HepG2 (cell line): ENCODE measurements at regions not wholly inside any gene's neighbourhood (a gene's known extent, or its start where the extent isn't known, plus 50 kb on each side); places are given as distances from the start of the nearest gene placed in this dataset.

Experiments
- ATAC-seq: fragments of 200-7000 bp; cut with Tn5 transposase; 3 replicates; pipeline ENCODE4 v1.9.1; 2020; ENCODE audit warnings: mild to moderate bottlenecking, moderate library complexity
- BruUV-seq: library from RNA; stranded (reverse); fragments of 400-500 nt; replicated peaks from 2 replicates; lab custom pipeline; 2021; lab: Mats Ljungman, UMichigan
- CTCF ChIA-PET: fragments of 300-600 bp; formaldehyde crosslinking; extraction: SDS; loops from one replicate; lab custom pipeline; 2021; ENCODE audit warnings: low total read pairs, inconsistent platforms, low intra/inter-chr PET ratio; lab: Yijun Ruan, JAX
- POLR2A ChIA-PET: fragments of 350-600 bp; sonication (Branson Sonifier 250); formaldehyde crosslinking; loops from one replicate; lab custom pipeline; 2020; ENCODE audit warnings: antibody characterized with exemption, inconsistent platforms; lab: Yijun Ruan, JAX
- DNase-seq: peaks from one replicate; pipeline ENCODE4 v3.0.0-alpha.2; 2015; ENCODE audit warnings: low spot score
- FAIRE-seq: peaks from 3 replicates; lab custom pipeline; 2011; peaks lifted over from hg19 to GRCh38; lab: Jason Lieb, UNC
- H2AFZ ChIP-seq: one replicate; pipeline ENCODE4 v1.6.1; 2011; ENCODE audit warnings: low read length, inconsistent platforms
- H3K27ac ChIP-seq: fragments of 300-600 bp; 3 replicates; pipeline ENCODE4 v1.8.0; 2011; ENCODE audit warnings: mixed run types, mild to moderate bottlenecking, mixed read lengths, low read length, inconsistent platforms; ENCODE audit not compliant: insufficient read depth; ENCODE audit errors: extremely low read length
- H3K27me3 ChIP-seq, 2 experiments: fragments of 200-600 bp in 1 of 2; 2 replicates in 1 of 2; 3 replicates in 1 of 2; pipeline versions ENCODE4 v1.6.0 to v1.8.0; 2011; ENCODE audit warnings: low read length in 2 of 2, mild to moderate bottlenecking in 2 of 2, moderate library complexity in 2 of 2, inconsistent platforms in 1 of 2; ENCODE audit not compliant: insufficient read depth in 2 of 2, control insufficient read depth in 1 of 2
- H3K36me3 ChIP-seq, 2 experiments: fragments of 200-600 bp in 1 of 2; replicated peaks in 1 of 2; 2 replicates in 1 of 2; 3 replicates in 1 of 2; pipeline versions ENCODE4 v1.5.1 to v1.8.0; 2011; ENCODE audit warnings: low read length in 2 of 2, inconsistent platforms in 1 of 2; ENCODE audit not compliant: insufficient read depth in 2 of 2, control insufficient read depth in 1 of 2
- H3K4me1 ChIP-seq: 2 replicates; pipeline ENCODE4 v1.5.1; 2012; ENCODE audit warnings: low read length, inconsistent platforms; ENCODE audit not compliant: insufficient read depth
- H3K4me2 ChIP-seq: 2 replicates; pipeline ENCODE4 v1.6.0; 2011; ENCODE audit warnings: low read depth, low read length, inconsistent platforms
- H3K4me3 ChIP-seq, 3 experiments: fragments of 200-600 bp in 1 of 3; sonication (generic), shearing (Covaris generic) in 1 of 3; replicated peaks in 1 of 3; 2 replicates each; pipeline ENCODE4 v1.5.1; 2011 to 2016; ENCODE audit warnings: low read length in 3 of 3, inconsistent platforms in 2 of 3, low read depth in 2 of 3, mild to moderate bottlenecking in 2 of 3, control low read depth in 1 of 3, mixed read lengths in 1 of 3; ENCODE audit not compliant: insufficient read depth in 1 of 3
- H3K79me2 ChIP-seq: one replicate; pipeline ENCODE4 v1.6.1; 2011; ENCODE audit warnings: low read length, inconsistent platforms; ENCODE audit not compliant: insufficient read depth
- H3K9ac ChIP-seq: 2 replicates; pipeline ENCODE4 v1.6.0; 2011; ENCODE audit warnings: mild to moderate bottlenecking, low read depth, low read length, inconsistent platforms; ENCODE audit not compliant: insufficient read depth
- H3K9me3 ChIP-seq: 2 replicates; pipeline ENCODE4 v1.5.1; 2012; ENCODE audit warnings: mild to moderate bottlenecking, low read length
- H4K20me1 ChIP-seq: 2 replicates; pipeline ENCODE4 v1.6.0; 2011; ENCODE audit warnings: inconsistent platforms, mild to moderate bottlenecking, low read length, moderate library complexity; ENCODE audit not compliant: insufficient read depth
- EHMT2 ChIP-seq: fragments of 200-600 bp; sonication (generic); IDR thresholded peaks from 2 replicates; pipeline ENCODE4 v1.7.0; 2017; ENCODE audit warnings: antibody characterized with exemption, low read depth, low read length, borderline replicate concordance
- EP300 ChIP-seq, 3 experiments: sonication (generic) in 1 of 3; formaldehyde crosslinking in 1 of 3; IDR thresholded peaks; 2 replicates each; pipeline versions ENCODE4 v1.5.1 to v1.6.1; 2011 to 2020; ENCODE audit warnings: low read depth in 2 of 3, low read length in 2 of 3, borderline replicate concordance in 1 of 3, improper control_type of control experiment in 1 of 3, mild to moderate bottlenecking in 1 of 3, missing genetic modification reagents in 1 of 3, moderate library complexity in 1 of 3
- GMEB2 ChIP-seq: IDR thresholded peaks from 2 replicates; pipeline ENCODE4 v1.6.1; 2016; ENCODE audit warnings: missing biosample characterization, missing genetic modification reagents, low read depth
- HMG20A ChIP-seq: IDR thresholded peaks from 2 replicates; pipeline ENCODE4 v1.6.1; 2016; ENCODE audit warnings: borderline replicate concordance
- THRA ChIP-seq: sonication (generic); formaldehyde crosslinking; IDR thresholded peaks from 2 replicates; pipeline ENCODE4 v1.4.0; 2020; ENCODE audit warnings: missing genetic modification reagents, borderline replicate concordance
- ZNF224 ChIP-seq: sonication (generic); formaldehyde crosslinking; IDR thresholded peaks from 2 replicates; pipeline ENCODE4 v1.5.0; 2020; ENCODE audit warnings: mild to moderate bottlenecking, missing genetic modification reagents
- ZNF326 ChIP-seq: sonication (generic); formaldehyde crosslinking; IDR thresholded peaks from 2 replicates; pipeline ENCODE4 v1.4.0; 2020; ENCODE audit warnings: missing genetic modification reagents, borderline replicate concordance
- ZNF773 ChIP-seq: sonication (generic); formaldehyde crosslinking; IDR thresholded peaks from 2 replicates; pipeline ENCODE4 v1.4.0; 2020; ENCODE audit warnings: missing genetic modification reagents, borderline replicate concordance
- WGBS: methylation state at CpG from one replicate; pipeline ENCODE4 v1.1.6; 2017; ENCODE audit warnings: low lambda C conversion rate; 5-methylcytosine and 5-hydroxymethylcytosine counted together
- in situ Hi-C: cut with HindIII; loops from 2 replicates; pipeline ENCODE4 v1.10.0; 2017; ENCODE audit warnings: low pct_unique_long_range_greater_than_20kb; ENCODE audit not compliant: extremely low pct_ligation_motif_present
- intact Hi-C: fragments of 100-400 bp; cut with micrococcal nuclease; formaldehyde crosslinking; loops from one replicate; pipeline ENCODE4 v1.10.0; 2022; ENCODE audit not compliant: unreplicated experiment

- 95% methylated on average over 1 of the region's 1 CpG for WGBS
- TF ChIP-seq HMG20A (no peak), ZNF224 (CRISPR knock-in tag) (peak; percentile 97)
- DNase-seq, result no peak
- POLR2A ChIA-PET, result no interaction called here
- no peak overlapping the region for H3K4me3 ChIP-seq
- no peaks in the 10 kb centered on the region for H3K36me3 ChIP-seq
- H3K4me2 ChIP-seq, result no peak overlapping the region
- BruUV-seq, result no TSS peak
- no peak overlapping the region for H2AFZ ChIP-seq
- H3K79me2 ChIP-seq, result no peaks in the 10 kb centered on the region
- no peak for ATAC-seq
- no peak overlapping the region for H3K9ac ChIP-seq
- peaks cover 8% of the 10 kb centered on the region; the same call in 1 of the 2 replicates for H3K4me1 ChIP-seq
- peaks cover 8% of the 10 kb centered on the region for H3K9me3 ChIP-seq
- no peak overlapping the region for H3K27ac ChIP-seq
- in situ Hi-C loops, result no loop called here
- no peak for FAIRE-seq
- intact Hi-C loops, result no loop called here
- H4K20me1 ChIP-seq, result no peaks in the 10 kb centered on the region
- peaks cover 0 to 22% of the 10 kb centered on the region in 2 experiments; a peak in 2 of 5 replicates for H3K27me3 ChIP-seq
- CTCF ChIA-PET, result no interaction called here
Measured at GRCh38 chr2:200165687-200166086, 140.8 kb upstream of the SPATS2L start.

- no peak for ATAC-seq
- H2AFZ ChIP-seq, result no peak overlapping the region
- ChIA-PET POLR2A (no interaction called here), CTCF (no interaction called here)
- TF ChIP-seq GMEB2 (CRISPR knock-in tag) (no peak), THRA (CRISPR knock-in tag) (no peak), ZNF326 (CRISPR knock-in tag) (no peak), EP300 (IDR thresholded peaks at IDR 0.05; ENCODE audit: low read depth in 2 of 2, low read length in 2 of 2) (no peak), EP300 (CRISPR knock-in tag; IDR thresholded peaks at IDR 0.05; ENCODE audit: borderline replicate concordance) (no peak), EHMT2 (no peak), ZNF773 (no peak)
- H3K4me1 ChIP-seq, result peaks cover under 1% of the 10 kb centered on the region; the same call in 1 of the 2 replicates
- no peak overlapping the region for H3K27ac ChIP-seq
- BruUV-seq, result no TSS peak
- H3K36me3 ChIP-seq, result no peaks in the 10 kb centered on the region
- H3K4me3 ChIP-seq, result no peak overlapping the region
- H3K9me3 ChIP-seq, result peaks cover 8% of the 10 kb centered on the region
- H3K79me2 ChIP-seq, result no peaks in the 10 kb centered on the region
- peaks cover 0 to 17% of the 10 kb centered on the region in 2 experiments; a peak in 2 of 5 replicates for H3K27me3 ChIP-seq
- intact Hi-C loops, result no loop called here
- no peak for DNase-seq
- H4K20me1 ChIP-seq, result no peaks in the 10 kb centered on the region
- no peak overlapping the region for H3K9ac ChIP-seq
- H3K4me2 ChIP-seq, result no peak overlapping the region
- in situ Hi-C loops, result no loop called here
- 29% methylated on average over 12 of the region's 12 CpGs for WGBS
- FAIRE-seq, result no peak
Measured at GRCh38 chr2:200168641-200169555, 137.6 kb upstream of the SPATS2L start.
